ENCODE measurements at regions not wholly inside any gene's neighbourhood (a gene's known extent, or its start where the extent isn't known, plus 50 kb on each side); places are given as distances from the start of the nearest gene placed in this dataset.
"Not testable (repeated sequence)": the region's sequence is repeated elsewhere in the genome, so short reads cannot be mapped to it uniquely, and the experiment has no call there.

DNA sequence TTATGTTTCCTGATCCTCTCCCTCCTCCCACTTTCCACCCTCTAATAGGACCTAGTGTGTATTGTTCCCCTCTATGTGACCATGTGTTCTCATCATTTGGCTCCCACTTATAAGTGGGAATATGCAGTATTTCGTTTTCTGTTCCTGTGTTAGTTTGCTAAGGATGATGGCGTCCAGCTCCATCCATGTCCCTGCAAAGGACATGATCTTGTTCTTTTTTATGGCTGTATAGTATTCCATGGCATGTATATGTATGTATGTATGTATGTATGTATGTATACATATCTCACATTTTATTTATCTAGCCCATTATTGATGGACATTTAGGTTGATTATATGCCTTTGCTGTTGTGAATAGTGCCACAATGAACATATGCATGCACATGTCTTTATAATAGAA, 188.7 kb downstream of the RFPL4B start:
- no peaks in the 10 kb centered on the region for H3K79me2 ChIP-seq (ENCODE audit: low read length)
- H3K27ac ChIP-seq (ENCODE audit: low read length) = no peak overlapping the region
- H4K20me1 ChIP-seq (ENCODE audit: insufficient read depth, low read length) = no peaks in the 10 kb centered on the region
- H3K9ac ChIP-seq (ENCODE audit: low read length) = no peak overlapping the region
- no peaks in the 10 kb centered on the region for H3F3A ChIP-seq (ENCODE audit: insufficient read depth, low read length)
- no peak for DNase-seq
- H2AFZ ChIP-seq (ENCODE audit: low read length) = no peak overlapping the region
- TF ChIP-seq CTCF (IDR thresholded peaks at IDR 0.05; ENCODE audit: low read length) = no peak
- no peak for TF ChIP-seq EZH2phosphoT487 (IDR thresholded peaks at IDR 0.05; ENCODE audit: low read length)
- TF ChIP-seq EZH2 (optimal IDR thresholded peaks at IDR 0.05; ENCODE audit: low read depth, low read length) = no peak
- H3K4me3 ChIP-seq (ENCODE audit: low read length) = no peak overlapping the region
- H3K27me3 ChIP-seq (replicated peaks; ENCODE audit: insufficient read depth, low read length) = no peaks in the 10 kb centered on the region
- H3K4me2 ChIP-seq (ENCODE audit: low read depth, low read length) = no peak overlapping the region
- H3K9me2 ChIP-seq (replicated peaks; ENCODE audit: insufficient read depth, low read length) = no peaks in the 10 kb centered on the region
- H3K36me3 ChIP-seq (replicated peaks; ENCODE audit: insufficient read depth, low read length) = no peaks in the 10 kb centered on the region
- no peaks in the 10 kb centered on the region for H3K9me3 ChIP-seq (replicated peaks; ENCODE audit: insufficient read depth, low read length)
- 0 out of 2 replicates have a peak, but pooled peaks cover 3% of the 10 kb centered on the region for H3K4me1 ChIP-seq (ENCODE audit: low read length)

- Histone ChIP-seq H3K9ac (ENCODE audit: low read length) (no peak overlapping the region), H3F3A (ENCODE audit: insufficient read depth, low read length) (no peaks in the 10 kb centered on the region), H3K4me3 (ENCODE audit: low read length) (no peak overlapping the region), H2AFZ (ENCODE audit: low read length) (no peak overlapping the region), H3K27ac (ENCODE audit: low read length) (no peak overlapping the region), H3K9me3 (replicated peaks; ENCODE audit: insufficient read depth, low read length) (no peaks in the 10 kb centered on the region), H3K4me2 (ENCODE audit: low read depth, low read length) (no peak overlapping the region), H3K27me3 (replicated peaks; ENCODE audit: insufficient read depth, low read length) (no peaks in the 10 kb centered on the region), H3K4me1 (ENCODE audit: low read length) (0 out of 2 replicates have a peak, but pooled peaks cover 3% of the 10 kb centered on the region), H3K79me2 (ENCODE audit: low read length) (no peaks in the 10 kb centered on the region), H4K20me1 (ENCODE audit: insufficient read depth, low read length) (no peaks in the 10 kb centered on the region), H3K36me3 (replicated peaks; ENCODE audit: insufficient read depth, low read length) (no peaks in the 10 kb centered on the region), H3K9me2 (replicated peaks; ENCODE audit: insufficient read depth, low read length) (no peaks in the 10 kb centered on the region)
- no peak for TF ChIP-seq EZH2phosphoT487 (IDR thresholded peaks at IDR 0.05; ENCODE audit: low read length)
- TF ChIP-seq CTCF (IDR thresholded peaks at IDR 0.05; ENCODE audit: low read length) = no peak
- no peak for TF ChIP-seq EZH2 (optimal IDR thresholded peaks at IDR 0.05; ENCODE audit: low read depth, low read length)
- no peak for DNase-seq
Measured at GRCh38 chr6:112539355-112539754, 192.2 kb downstream of the RFPL4B start.

DNA sequence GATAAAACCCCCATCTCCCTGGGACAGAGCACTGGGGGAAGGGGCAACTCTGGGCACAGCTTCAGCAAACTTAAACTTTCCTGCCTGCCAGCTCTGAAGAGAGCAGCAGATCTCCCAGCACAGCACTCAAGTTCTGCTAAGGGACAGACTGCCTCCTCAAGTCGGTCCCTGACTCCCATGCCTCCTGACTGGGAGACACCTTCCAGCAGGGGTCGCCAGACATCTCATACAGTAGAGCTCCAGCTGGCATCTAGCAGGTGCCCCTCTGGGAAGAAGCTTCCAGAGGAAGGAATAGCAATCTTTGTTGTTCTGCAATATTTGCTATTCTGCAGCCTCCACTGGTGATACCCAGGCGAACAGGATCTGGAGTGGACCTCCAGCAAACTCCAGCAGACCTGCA, 194.7 kb downstream of the RFPL4B start:
- H3K79me2 ChIP-seq (ENCODE audit: low read length); H2AFZ ChIP-seq (ENCODE audit: low read length); H3K27me3 ChIP-seq (replicated peaks; ENCODE audit: insufficient read depth, low read length); H3K4me3 ChIP-seq (ENCODE audit: low read length); DNase-seq; H3K27ac ChIP-seq (ENCODE audit: low read length); H3K4me1 ChIP-seq (ENCODE audit: low read length); H4K20me1 ChIP-seq (ENCODE audit: insufficient read depth, low read length); H3K9ac ChIP-seq (ENCODE audit: low read length); H3K9me3 ChIP-seq (replicated peaks; ENCODE audit: insufficient read depth, low read length); H3K36me3 ChIP-seq (replicated peaks; ENCODE audit: insufficient read depth, low read length); H3F3A ChIP-seq (ENCODE audit: insufficient read depth, low read length); H3K9me2 ChIP-seq (replicated peaks; ENCODE audit: insufficient read depth, low read length); H3K4me2 ChIP-seq (ENCODE audit: low read depth, low read length): not testable (repeated sequence)

- not testable (repeated sequence) for H3F3A ChIP-seq (ENCODE audit: insufficient read depth, low read length); H2AFZ ChIP-seq (ENCODE audit: low read length); H3K79me2 ChIP-seq (ENCODE audit: low read length); H3K27ac ChIP-seq (ENCODE audit: low read length); H3K36me3 ChIP-seq (replicated peaks; ENCODE audit: insufficient read depth, low read length); DNase-seq; H3K4me3 ChIP-seq (ENCODE audit: low read length); H3K9ac ChIP-seq (ENCODE audit: low read length); H4K20me1 ChIP-seq (ENCODE audit: insufficient read depth, low read length); H3K27me3 ChIP-seq (replicated peaks; ENCODE audit: insufficient read depth, low read length); H3K9me3 ChIP-seq (replicated peaks; ENCODE audit: insufficient read depth, low read length); H3K4me1 ChIP-seq (ENCODE audit: low read length); H3K4me2 ChIP-seq (ENCODE audit: low read depth, low read length); H3K9me2 ChIP-seq (replicated peaks; ENCODE audit: insufficient read depth, low read length)
Measured at GRCh38 chr6:112547321-112548085, 200.4 kb downstream of the RFPL4B start.

All from MM.1S (cell line).